Occipital lobe (tissue), 1 donor: ENCODE measurements at regions not wholly inside any gene's neighbourhood (a gene's known extent, or its start where the extent isn't known, plus 50 kb on each side); places are given as distances from the start of the nearest gene placed in this dataset.
"Not testable (repeated sequence)": the region's sequence is repeated elsewhere in the genome, so short reads cannot be mapped to it uniquely, and the experiment has no call there.

Source experiments
- DNase-seq: peaks from one replicate; lab custom pipeline; 2025; lab: John Stamatoyannopoulos, UW

DNA sequence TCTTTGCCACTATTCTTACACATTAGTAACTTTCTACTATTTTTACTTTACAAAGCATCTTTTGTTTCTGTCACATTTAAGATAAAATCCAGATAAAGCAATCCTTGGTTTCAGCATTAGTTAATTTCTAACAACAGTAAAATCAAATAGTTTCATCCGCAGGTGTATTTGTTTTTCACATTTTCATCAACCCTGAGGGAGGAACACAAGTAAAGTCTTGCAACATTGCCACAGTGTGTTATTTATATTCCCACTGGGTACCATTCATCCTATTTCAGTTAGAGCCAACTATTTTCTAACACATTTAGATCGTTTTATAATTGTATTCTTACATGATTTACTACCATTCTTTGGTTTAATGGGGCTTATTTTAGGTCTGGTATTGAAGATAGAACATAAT is 908.7 kb upstream of the CITED2 start:
- DNase-seq, result no peak

GRCh38 chr6:140281767-140282166 is 907.3 kb upstream of the CITED2 start:
- no peak for DNase-seq

GRCh38 chr6:140281236-140281635 is 906.8 kb upstream of the CITED2 start:
- no peak for DNase-seq

- DNase-seq, result no peak
These were observed 902.3 kb upstream of the CITED2 start for GRCh38 chr6:140276719-140277118.

DNA sequence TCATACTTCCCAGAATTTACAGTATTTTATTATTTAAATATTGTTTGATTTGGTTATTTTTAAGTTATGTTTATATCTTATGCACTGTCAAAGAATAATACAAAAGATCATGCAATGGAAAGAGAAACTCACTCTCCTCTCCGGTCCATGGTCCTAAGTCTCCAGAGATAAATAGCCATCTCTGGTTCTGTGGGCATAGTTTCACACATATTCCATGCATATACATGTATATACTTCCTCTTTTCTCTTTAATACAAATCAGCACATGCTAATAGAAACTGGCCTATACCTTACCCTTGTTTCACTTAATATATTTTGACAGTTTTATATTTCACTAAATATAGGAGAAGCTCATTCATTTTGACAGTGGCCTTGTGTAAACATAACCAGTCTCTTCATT is 901.7 kb upstream of the CITED2 start:
- DNase-seq, result no peak

GRCh38 chr6:140275725-140276124 is 901.3 kb upstream of the CITED2 start:
- DNase-seq, result no peak

DNA sequence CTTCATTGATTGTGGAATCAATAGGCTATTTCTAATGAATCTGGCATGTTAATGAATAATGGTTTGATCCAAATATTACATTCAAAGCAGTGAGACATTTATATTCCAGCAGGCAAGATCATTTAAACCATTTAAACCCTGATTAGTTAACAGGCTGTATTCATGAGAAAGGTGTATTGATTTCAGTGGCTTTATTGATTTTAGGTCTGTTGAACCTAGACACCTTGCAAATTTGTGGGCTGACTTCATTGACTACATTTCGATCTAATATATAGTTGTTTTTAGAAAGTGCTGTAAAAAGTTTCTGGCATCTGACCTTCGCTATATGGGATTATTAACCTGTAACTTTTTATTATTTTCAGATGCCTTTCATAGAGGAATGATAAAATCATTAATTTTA is 900.1 kb upstream of the CITED2 start:
- no peak for DNase-seq

DNA sequence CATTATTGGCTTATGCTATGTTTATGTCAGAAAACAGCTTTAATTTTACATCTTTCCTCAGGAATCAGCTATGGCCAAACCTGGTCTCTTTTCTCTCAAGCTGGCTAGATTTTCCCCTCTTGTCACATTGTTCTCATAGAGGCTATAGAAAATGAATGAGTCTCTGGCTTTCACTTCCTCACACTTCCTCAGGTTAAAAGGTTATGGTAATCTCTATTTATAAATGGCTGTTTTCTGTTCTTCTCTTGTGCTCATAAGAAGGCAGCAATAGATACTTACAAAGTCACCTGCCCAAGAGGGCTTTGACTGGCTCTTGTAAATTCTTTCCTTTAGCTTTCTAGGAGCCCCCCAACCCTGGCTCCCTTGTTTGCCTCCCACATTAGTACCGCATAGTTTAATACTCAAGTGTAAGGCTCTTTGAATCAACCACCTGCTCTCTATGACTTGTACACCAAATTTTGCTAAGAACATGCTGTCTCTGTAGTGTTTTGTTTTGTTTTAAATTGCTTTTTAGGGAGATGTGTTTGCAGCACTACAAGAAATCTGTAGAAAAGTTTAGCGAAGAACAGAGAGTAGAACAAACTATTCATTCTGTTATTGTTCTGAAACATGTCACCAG is 897.4 kb upstream of the CITED2 start:
- no peak for DNase-seq

- no peak for DNase-seq
These were observed 895.2 kb upstream of the CITED2 start for GRCh38 chr6:140269591-140270165.

DNA sequence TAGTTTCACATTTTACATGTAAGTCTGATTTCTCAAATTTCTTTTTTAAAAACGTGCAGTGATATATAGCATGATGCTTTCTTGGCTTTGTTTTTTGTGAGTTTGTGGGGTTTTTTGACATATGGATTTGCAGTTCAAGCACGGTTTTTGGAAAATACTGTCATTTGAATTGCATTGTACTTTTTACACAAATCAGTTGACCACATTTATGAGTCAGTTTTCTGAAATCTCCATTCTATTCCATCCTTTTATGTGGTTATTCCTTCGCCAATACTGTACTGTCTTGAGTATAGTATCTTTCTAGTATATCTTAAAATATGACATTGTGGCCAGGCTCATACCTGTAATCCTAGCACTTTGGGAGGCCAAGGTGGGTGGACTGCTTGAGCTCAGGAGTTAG is 890.0 kb upstream of the CITED2 start:
- no peak for DNase-seq

DNA sequence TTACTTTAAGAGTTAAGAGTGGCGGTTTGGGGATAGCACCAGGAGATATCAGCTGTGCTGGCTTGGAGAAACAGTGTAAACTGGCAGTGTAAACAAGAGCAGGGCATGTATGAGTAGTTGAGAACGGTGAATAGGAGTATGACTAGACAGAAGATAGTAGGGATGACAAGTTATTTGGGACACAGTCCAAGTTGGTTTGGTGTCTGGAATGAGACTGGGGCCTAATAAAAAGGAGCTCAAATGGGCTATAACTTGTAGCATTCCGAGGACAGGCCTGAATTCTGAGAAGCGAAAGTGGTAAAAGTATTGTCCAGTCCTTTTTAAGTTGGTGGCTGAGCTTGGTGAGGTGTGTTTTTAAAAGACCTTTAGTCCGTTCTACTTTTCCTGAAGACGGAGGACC is 883.9 kb upstream of the CITED2 start:
- not testable (repeated sequence) for DNase-seq

DNA sequence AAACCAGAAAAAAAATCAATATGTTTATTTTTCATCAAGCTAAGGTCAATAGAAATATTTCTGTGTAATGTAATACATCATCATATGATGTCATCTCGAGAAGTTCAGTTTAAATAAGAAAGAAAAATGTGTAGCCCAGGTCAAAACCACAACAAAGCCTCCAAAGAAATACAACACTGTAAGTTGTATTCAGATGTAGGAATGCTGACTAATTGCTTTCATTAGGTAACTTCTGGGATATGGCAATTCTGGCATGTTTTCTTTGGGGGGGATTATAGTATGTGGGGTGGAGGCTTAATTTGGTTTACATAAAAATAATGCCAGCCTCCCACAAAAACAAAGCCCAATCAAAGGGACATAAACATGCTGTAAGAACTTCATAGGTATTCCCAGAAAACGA is 881.8 kb upstream of the CITED2 start:
- DNase-seq, result no peak

- DNase-seq, result no peak
These were observed 878.6 kb upstream of the CITED2 start for GRCh38 chr6:140253096-140253495.

- DNase-seq, result no peak
These were observed 877.7 kb upstream of the CITED2 start for GRCh38 chr6:140252099-140252498.

GRCh38 chr6:140245296-140246040 is 871.0 kb upstream of the CITED2 start:
- no peak for DNase-seq

- DNase-seq, result no peak
These were observed 862.8 kb upstream of the CITED2 start for GRCh38 chr6:140237251-140237650.

DNA sequence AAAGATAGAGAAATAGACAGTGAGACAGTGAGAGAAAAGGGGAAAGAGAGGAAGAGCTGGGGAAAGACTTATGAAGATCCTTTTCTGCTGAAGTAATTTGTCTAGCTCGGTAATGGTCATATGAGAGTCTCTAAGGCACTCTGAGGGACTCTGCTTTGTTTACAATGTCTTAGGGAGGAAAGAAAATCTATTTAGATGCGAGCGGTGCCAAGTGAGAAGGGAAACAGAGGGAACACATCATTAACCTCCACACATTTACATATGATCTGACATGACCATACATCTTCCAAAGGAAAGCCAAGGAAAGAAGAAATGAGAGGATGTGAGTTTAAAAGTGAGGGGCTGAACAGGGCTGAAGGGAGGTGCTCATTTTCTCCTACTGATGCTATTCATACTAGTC is 862.3 kb upstream of the CITED2 start:
- DNase-seq, result no peak

- no peak for DNase-seq
These were observed 855.8 kb upstream of the CITED2 start for GRCh38 chr6:140230282-140230681.

GRCh38 chr6:140228491-140228890 is 854.0 kb upstream of the CITED2 start:
- no peak for DNase-seq

DNA sequence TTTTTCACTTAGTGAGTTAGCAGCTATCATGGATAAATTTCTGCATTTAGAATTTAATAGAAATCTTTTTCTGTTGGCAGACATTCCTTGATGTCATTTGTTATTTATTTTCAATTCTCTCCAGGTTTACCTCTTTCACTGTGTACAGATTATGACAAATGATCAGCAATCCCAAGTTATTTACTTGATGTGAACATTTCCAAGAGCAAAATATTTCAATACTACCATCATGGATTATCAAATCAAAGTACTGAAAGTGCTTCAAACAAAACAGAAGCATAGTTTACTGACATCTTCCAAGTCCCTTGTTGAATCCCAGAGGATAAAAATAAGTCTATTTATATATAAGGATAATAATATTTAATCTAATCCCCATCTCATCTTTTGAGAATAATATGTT is 852.2 kb upstream of the CITED2 start:
- no peak for DNase-seq

DNA sequence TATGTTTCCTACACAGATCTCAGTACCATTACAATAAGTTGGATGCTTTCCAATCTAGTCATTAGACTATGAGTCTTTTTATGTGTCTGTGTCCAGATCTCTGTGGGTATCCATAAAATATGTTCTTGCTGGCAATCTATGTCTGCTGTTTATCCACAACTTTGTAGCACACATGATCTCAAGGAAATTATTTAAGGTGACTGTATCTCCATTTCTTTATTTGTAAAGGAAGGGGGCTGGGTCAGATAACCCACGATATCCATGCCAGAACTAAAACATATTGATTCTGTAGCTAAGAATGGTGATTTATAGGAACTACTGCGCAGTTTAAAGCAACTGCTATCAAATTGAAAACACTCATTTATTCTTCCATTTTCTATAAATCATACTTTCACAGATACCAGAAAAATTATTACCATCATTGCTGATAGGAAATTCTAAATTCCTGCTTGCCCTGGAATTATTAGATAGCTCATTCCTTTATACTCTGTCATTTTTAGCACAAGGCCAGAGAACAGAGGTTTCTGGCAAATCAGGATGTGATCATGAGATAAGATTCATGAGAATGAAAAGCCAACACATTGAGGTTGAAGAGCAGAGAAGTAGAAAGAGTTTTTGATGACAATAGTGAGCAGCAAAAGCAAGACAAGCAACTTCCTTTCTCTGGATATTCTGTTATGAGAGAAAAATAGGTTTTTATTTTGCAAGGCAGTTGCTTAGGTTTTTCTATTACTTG is 851.4 kb upstream of the CITED2 start:
- DNase-seq, result no peak

GRCh38 chr6:140217283-140217682 is 842.8 kb upstream of the CITED2 start:
- DNase-seq, result no peak
